LoVo (cell line): ENCODE measurements at regions not wholly inside any gene's neighbourhood (a gene's known extent, or its start where the extent isn't known, plus 50 kb on each side); places are given as distances from the start of the nearest gene placed in this dataset.

Experiments used
- DNase-seq: peaks from one replicate; pipeline ENCODE4 v3.0.0-alpha.2; 2016; ENCODE audit warnings: low spot score

- DNase-seq: no peak
Observed at GRCh38 chr17:12386225-12386624, 279.5 kb upstream of the MYOCD start.

GRCh38 chr17:12388226-12388625 is 277.5 kb upstream of the MYOCD start:
- DNase-seq: no peak

GRCh38 chr17:12389421-12389820 is 276.3 kb upstream of the MYOCD start:
- no peak for DNase-seq

DNA sequence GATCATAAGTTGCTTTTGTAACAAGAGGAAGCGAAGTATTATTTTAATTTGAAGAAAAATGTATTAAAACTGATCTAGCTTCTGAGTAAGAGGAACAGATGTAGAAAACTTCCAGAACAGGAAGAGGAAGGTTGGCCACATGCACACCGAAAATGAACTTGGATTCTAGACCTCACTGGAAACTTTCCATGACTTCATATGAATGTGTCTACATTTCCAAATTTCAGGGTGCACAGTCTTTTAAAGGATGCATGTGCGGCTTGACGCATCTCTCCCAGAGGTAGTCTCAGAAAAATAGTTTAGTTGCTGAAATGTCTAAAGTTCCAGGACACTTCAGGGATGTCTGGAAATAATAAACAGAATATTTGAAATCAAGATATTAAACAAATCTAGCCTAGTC is 275.1 kb upstream of the MYOCD start:
- DNase-seq: no peak

DNA sequence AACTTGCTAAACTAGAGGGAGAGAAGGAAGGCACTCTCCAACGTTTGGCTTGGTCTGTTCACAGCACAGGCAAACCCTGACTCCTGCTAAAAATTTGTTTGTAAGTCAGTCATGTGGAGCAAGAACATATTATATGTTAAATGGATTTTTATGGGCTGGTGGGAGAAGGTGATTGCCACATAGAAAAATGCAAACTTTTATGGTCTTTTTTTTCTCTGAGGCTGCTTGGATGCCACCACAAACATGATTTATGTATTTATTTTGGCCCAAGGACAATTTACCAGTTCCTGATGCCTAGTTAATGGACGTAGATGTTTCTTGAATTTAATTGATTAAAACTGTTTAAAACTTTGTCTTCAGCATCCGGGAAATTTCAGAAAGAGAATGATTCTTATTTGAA is 274.2 kb upstream of the MYOCD start:
- DNase-seq: no peak

GRCh38 chr17:12395733-12396354 is 269.8 kb upstream of the MYOCD start:
- DNase-seq: peak; percentile 4

DNA sequence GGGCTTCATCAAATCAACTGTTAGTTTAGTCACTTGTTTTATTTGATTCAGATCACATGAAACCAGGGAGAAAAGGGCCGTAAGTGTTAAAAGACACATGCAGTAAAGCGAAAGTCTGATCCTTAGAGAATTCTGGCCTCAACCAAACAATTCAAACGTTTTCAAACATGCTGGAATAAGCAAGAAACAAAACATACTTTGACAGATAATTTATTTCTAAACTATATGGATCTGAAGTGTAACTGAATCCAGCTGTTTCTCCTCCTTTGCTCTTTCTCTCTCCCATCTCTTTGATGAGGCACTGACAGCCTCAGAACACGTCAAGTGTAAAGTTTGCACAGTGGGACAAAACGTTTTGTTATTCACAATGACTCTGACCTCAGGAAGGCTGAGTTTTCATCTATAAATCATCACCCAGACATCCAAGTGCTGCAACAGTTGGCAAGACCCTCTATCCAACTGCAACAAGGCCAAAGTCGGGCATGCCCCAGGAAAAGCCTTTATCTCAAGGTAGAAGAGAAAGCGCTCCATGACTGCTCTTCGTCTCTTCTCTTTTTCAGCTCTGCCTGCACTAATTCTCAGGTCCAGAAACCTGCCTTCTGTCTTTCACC is 267.1 kb upstream of the MYOCD start:
- no peak for DNase-seq

- DNase-seq: no peak
Observed at GRCh38 chr17:12402963-12403622, 262.6 kb upstream of the MYOCD start.

- DNase-seq: no peak
Observed at GRCh38 chr17:12403881-12404398, 261.8 kb upstream of the MYOCD start.

GRCh38 chr17:12406623-12407215 is 259.0 kb upstream of the MYOCD start:
- DNase-seq: no peak

DNA sequence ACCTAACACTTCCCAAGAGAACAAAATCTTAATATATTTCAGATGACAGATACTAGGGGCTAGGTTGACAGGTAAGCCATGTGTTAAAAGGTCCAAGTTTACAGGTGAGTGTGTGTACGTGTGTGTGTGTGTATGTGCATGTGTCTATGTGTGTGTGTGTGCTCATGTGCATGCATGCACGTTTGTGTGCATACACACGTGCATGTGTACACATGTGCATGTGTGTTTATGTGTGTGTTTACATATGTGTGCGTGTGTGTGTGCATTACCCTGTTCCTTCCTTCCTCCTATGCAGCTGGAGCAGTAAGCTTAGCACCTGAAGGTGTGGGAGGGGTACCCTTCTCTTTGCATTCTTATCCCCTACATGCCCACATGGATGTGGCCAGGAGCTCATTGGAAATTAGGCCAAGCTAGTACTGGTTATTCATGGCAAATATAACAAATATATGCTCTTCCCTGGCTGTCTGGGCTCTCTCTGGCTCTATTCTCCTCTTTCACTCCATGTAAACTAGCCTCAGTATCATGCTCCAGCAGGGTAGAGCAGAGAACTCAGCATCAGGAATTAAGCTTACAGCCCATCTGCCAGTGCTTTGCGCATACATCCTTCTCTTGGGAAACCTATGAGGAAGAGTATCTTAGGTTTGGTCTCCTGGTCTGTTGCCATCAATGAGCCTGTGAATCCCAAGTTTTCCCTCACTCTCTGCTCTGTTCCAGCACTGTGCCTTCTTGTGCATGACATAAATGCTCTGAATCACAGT is 258.0 kb upstream of the MYOCD start:
- no peak for DNase-seq

GRCh38 chr17:12409082-12409481 is 256.6 kb upstream of the MYOCD start:
- DNase-seq: no peak

DNA sequence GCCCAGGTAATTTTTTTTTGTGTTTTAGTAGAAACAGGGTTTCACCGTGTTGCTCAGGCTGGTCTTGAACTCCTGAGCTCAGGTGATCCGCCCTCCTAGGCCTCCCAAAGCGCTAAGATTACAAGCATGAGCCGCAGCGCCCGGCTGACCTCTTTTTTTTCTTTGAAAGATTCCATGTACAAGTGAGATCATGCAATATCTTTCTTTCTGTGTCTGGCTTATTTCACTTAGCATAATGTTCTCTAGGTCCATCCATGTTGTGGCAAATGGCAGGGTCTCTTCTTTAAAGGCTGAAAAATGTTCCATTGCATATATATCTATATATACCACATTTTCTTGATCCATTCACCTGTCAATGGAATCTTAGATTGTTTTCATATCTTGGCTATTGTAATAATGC is 255.0 kb upstream of the MYOCD start:
- no peak for DNase-seq

- DNase-seq: no peak
Observed at GRCh38 chr17:12415031-12415430, 250.7 kb upstream of the MYOCD start.

DNA sequence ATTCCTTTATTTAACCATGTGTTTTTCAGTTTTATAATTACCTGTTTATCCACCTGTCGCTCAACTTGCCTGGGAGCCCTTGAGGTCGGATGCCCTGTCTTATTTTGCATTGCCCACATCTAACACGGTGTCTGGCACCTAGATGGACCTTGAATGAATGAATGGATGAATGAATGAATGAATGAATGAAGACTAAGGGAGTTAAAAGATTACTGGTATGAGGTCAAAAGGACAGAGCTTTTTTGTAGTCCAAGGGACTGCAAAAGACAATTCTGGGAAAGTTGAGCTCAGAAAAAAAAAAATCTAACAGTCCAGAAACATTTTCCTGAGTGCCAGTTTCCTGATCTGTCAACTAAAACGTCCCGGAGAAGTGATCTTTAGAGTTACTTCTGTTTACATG is 244.6 kb upstream of the MYOCD start:
- DNase-seq: no peak

DNA sequence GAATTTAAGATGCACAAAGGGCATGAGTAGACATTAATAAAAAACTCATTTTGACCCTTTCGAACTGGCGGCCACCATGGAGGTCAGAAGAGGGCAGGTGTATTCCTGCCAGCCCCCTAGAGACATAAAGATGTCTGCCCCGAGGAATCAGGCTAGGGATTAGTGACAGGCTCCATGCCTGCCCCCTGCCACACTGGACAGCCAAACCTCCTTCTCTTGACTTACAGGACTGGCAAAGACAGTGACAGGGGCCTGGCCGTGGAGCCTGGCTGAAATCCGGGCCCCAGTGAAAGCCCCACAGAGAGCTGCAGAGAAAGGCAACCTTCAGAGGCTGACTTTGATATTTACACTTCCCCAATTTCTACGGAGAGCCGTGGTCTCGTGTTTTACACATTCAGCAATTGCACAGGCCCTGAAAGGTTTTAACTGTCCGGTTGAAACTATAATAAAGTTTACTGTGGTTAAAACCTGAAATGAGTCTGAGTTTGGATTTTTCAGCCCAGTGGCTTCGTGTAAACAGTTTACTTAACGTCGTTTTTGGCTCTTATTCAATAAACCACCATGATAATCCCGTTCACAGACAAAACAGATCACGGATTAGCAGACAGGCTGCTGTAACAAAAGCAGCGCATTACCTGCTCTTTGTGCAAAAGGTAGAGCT is 243.9 kb upstream of the MYOCD start:
- DNase-seq: no peak

DNA sequence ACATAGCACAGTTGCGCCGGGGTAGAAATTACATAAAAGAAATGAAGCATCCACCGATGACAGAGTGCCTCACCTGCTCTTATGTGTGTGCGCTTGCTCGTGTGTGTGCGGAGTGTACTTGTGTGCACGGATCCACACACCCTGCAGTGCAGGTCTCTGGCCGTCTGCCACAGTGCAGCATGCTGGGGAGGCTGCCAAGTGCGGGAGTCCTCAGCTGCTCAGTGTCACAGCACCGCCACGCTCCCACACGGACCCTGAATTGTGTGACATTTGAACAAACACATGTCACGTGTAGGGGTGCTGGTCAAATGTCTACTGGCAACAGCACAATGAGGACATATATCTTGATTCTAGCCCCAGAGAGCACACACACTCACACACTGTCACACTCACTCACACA is 243.0 kb upstream of the MYOCD start:
- no peak for DNase-seq

- DNase-seq: no peak
Observed at GRCh38 chr17:12423337-12423736, 242.4 kb upstream of the MYOCD start.

DNA sequence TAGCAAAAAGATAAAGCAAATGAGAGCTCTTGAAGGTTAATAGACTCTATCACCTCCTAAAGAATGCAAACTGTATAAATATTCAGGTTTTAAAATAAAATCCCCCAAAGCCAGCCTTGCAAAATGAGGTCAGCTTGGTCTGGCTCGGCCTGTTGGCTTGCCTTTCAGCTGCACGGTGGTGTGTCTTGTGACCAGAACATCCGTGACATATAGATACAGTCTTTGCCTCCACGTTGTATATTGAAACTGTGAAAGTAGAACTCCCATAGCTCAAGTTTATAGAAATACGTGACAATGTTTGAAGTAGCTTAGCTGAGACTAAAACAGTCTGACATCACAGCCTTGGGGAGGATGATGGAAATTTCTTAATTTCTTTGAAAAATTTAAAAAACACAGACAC is 236.6 kb upstream of the MYOCD start:
- no peak for DNase-seq

- DNase-seq: no peak
Observed at GRCh38 chr17:12431188-12431587, 234.5 kb upstream of the MYOCD start.

GRCh38 chr17:12438212-12438611 is 227.5 kb upstream of the MYOCD start:
- no peak for DNase-seq
